Erythroblast (primary cell): ENCODE measurements at regions not wholly inside any gene's neighbourhood (a gene's known extent, or its start where the extent isn't known, plus 50 kb on each side); places are given as distances from the start of the nearest gene placed in this dataset.

Experiments
- GATA1 ChIP-seq: IDR thresholded peaks from 2 replicates; pipeline ENCODE4 v1.6.1; 2011; ENCODE audit warnings: low read depth, mild to moderate bottlenecking, control low read depth, low read length, moderate library complexity
- POLR2A ChIP-seq: IDR thresholded peaks from 2 replicates; pipeline ENCODE4 v1.6.1; 2011; ENCODE audit warnings: mild to moderate bottlenecking, low read length

DNA sequence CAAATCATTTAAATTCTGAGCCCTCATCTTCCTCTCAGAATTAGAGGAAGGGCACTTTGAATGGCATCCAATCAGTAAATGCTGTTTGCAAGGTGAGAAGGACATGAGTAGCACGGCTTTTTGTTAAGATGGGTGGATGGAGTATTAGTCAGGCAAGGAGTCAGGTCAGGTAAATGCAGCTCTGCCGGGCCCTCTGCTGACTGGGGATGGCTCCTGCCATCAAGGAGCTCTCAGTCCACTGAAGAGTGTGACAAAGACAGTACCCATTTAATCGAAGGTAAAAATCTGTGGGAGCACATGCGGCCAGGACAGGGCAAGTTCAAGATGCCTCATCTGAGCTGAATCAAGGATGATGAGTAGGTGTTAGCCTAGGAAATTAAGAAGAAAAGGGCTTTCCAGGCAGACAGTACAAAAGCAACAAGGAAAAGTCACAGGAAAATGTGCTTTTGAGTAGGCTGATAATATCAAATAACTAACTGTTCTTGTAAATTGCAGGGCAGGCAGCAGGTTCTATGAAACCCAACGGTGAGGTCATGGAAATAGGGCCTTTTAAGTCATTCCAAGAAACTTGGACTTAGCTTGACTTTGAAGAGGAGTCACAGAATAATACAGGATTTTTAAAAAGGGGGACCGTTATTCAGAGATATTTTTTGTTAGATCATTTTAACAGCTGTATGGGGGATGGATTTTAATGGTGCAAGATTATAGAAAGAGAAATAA is 670.5 kb upstream of the ARGLU1 start:
- TF ChIP-seq POLR2A (no peak), GATA1 (no peak)
